Naive B cell (primary cell): ENCODE measurements at regions not wholly inside any gene's neighbourhood (a gene's known extent, or its start where the extent isn't known, plus 50 kb on each side); places are given as distances from the start of the nearest gene placed in this dataset.

Source experiments
- ATAC-seq, 2 donors: fragments of 150-1000 bp; cut with Tn5 transposase; 2 replicates each; pipeline ENCODE4 v1.10.0; 2021; ENCODE audit warnings: low read depth in 2 of 2, mild to moderate bottlenecking in 2 of 2, moderate library complexity in 2 of 2
- DNase-seq: peaks from one replicate; pipeline ENCODE4 v3.0.0; 2022
- H3K27ac Mint-ChIP-seq, 6 donors: one replicate each; pipeline ENCODE4 v1.8.0; 2020 to 2022; ENCODE audit warnings: mild to moderate bottlenecking in 6 of 6, mixed read lengths in 6 of 6, moderate library complexity in 5 of 6, inconsistent platforms in 2 of 6
- H3K27me3 Mint-ChIP-seq, 3 donors: one replicate each; pipeline ENCODE4 v1.8.0; 2021 to 2022; ENCODE audit warnings: mixed read lengths in 3 of 3, mild to moderate bottlenecking in 1 of 3
- H3K36me3 Mint-ChIP-seq, 2 donors: one replicate each; pipeline ENCODE4 v1.8.0; 2020 to 2022; ENCODE audit warnings: mixed read lengths in 2 of 2, inconsistent platforms in 1 of 2, mild to moderate bottlenecking in 1 of 2
- H3K4me1 Mint-ChIP-seq, 3 donors: one replicate each; pipeline ENCODE4 v1.8.0; 2020 to 2022; ENCODE audit warnings: mixed read lengths in 3 of 3, inconsistent platforms in 1 of 3, mild to moderate bottlenecking in 1 of 3, moderate library complexity in 1 of 3
- H3K4me3 Mint-ChIP-seq, 8 donors: one replicate each; pipeline ENCODE4 v1.8.0; 2020 to 2022; ENCODE audit warnings: mild to moderate bottlenecking in 8 of 8, mixed read lengths in 8 of 8, moderate library complexity in 8 of 8, inconsistent platforms in 2 of 8
- H3K9me3 Mint-ChIP-seq, 7 donors: one replicate each; pipeline ENCODE4 v1.8.0; 2020 to 2022; ENCODE audit warnings: mixed read lengths in 7 of 7, mild to moderate bottlenecking in 5 of 7, inconsistent platforms in 2 of 7, moderate library complexity in 1 of 7

- Mint-ChIP-seq H3K27ac (no peak overlapping the region), H3K9me3 (peaks cover 0 to 3% (median 0%) of the 10 kb centered on the region in 7 donors), H3K4me3 (no peak overlapping the region), H3K27me3 (peaks cover 0 to 10% (median 0%) of the 10 kb centered on the region in 3 donors), H3K4me1 (no peaks in the 10 kb centered on the region), H3K36me3 (no peaks in the 10 kb centered on the region)
- DNase-seq (no peak), ATAC-seq (no peak)
Measured at GRCh38 chr2:15793078-15793913, 147.1 kb upstream of the MYCN start.

- H3K27ac Mint-ChIP-seq: no peak overlapping the region
- H3K36me3 Mint-ChIP-seq: no peaks in the 10 kb centered on the region
- DNase-seq (no peak), ATAC-seq (no peak)
- no peak overlapping the region for H3K4me3 Mint-ChIP-seq
- peaks cover 0 to 3% (median 0%) of the 10 kb centered on the region in 7 donors for H3K9me3 Mint-ChIP-seq
- no peaks in the 10 kb centered on the region for H3K4me1 Mint-ChIP-seq
- H3K27me3 Mint-ChIP-seq: peaks cover 0 to 10% (median 0%) of the 10 kb centered on the region in 3 donors
Measured at GRCh38 chr2:15793978-15794377, 146.4 kb upstream of the MYCN start.

GRCh38 chr2:15794608-15795134 is 145.7 kb upstream of the MYCN start:
- ATAC-seq: no peak
- Mint-ChIP-seq H3K36me3 (no peaks in the 10 kb centered on the region), H3K27ac (no peak overlapping the region), H3K27me3 (peaks cover 0 to 10% (median 0%) of the 10 kb centered on the region in 3 donors), H3K4me3 (no peak overlapping the region), H3K9me3 (peaks cover 0 to 3% (median 0%) of the 10 kb centered on the region in 7 donors), H3K4me1 (no peaks in the 10 kb centered on the region)
- no peak for DNase-seq

- ATAC-seq (no peak), DNase-seq (no peak)
- H3K4me3 Mint-ChIP-seq: no peak overlapping the region
- no peaks in the 10 kb centered on the region for H3K4me1 Mint-ChIP-seq
- H3K9me3 Mint-ChIP-seq: peaks cover 0 to 3% (median 0%) of the 10 kb centered on the region in 7 donors
- no peak overlapping the region for H3K27ac Mint-ChIP-seq
- no peaks in the 10 kb centered on the region for H3K36me3 Mint-ChIP-seq
- peaks cover 0 to 10% (median 0%) of the 10 kb centered on the region in 3 donors for H3K27me3 Mint-ChIP-seq
Measured at GRCh38 chr2:15795426-15795825, 144.9 kb upstream of the MYCN start.

- no peak overlapping the region for H3K27ac Mint-ChIP-seq
- H3K4me3 Mint-ChIP-seq: no peak overlapping the region
- DNase-seq: no peak
- ATAC-seq: no peak
- peaks cover 0 to 8% (median 0%) of the 10 kb centered on the region in 3 donors for H3K27me3 Mint-ChIP-seq
- peaks cover 0 to 3% (median 0%) of the 10 kb centered on the region in 7 donors for H3K9me3 Mint-ChIP-seq
- H3K4me1 Mint-ChIP-seq: no peaks in the 10 kb centered on the region
- no peaks in the 10 kb centered on the region for H3K36me3 Mint-ChIP-seq
Measured at GRCh38 chr2:15796167-15796942, 144.0 kb upstream of the MYCN start.

- DNase-seq (no peak), ATAC-seq (no peak)
- Mint-ChIP-seq H3K36me3 (no peaks in the 10 kb centered on the region), H3K27ac (no peak overlapping the region), H3K4me3 (no peak overlapping the region), H3K4me1 (no peaks in the 10 kb centered on the region), H3K9me3 (peaks cover 0 to under 1% (median 0%) of the 10 kb centered on the region in 7 donors), H3K27me3 (peaks cover 0 to 5% (median 0%) of the 10 kb centered on the region in 3 donors)
Measured at GRCh38 chr2:15797231-15797938, 143.0 kb upstream of the MYCN start.

GRCh38 chr2:15797939-15798281 is 142.4 kb upstream of the MYCN start:
- Mint-ChIP-seq H3K27me3 (peaks cover 0 to 5% (median 0%) of the 10 kb centered on the region in 3 donors), H3K9me3 (peaks cover 0 to 4% (median 0%) of the 10 kb centered on the region in 7 donors), H3K36me3 (no peaks in the 10 kb centered on the region), H3K4me3 (no peak overlapping the region), H3K4me1 (no peaks in the 10 kb centered on the region), H3K27ac (no peak overlapping the region)
- no peak for DNase-seq
- ATAC-seq: no peak

- H3K4me3 Mint-ChIP-seq: no peak overlapping the region
Measured at GRCh38 chr2:15798701-15799431, 141.5 kb upstream of the MYCN start.

GRCh38 chr2:15799432-15799827 is 140.9 kb upstream of the MYCN start:
- ATAC-seq: no peak
- no peaks in the 10 kb centered on the region for H3K4me1 Mint-ChIP-seq
- H3K27ac Mint-ChIP-seq: no peak overlapping the region
- peaks cover 0 to 5% (median 0%) of the 10 kb centered on the region in 7 donors for H3K9me3 Mint-ChIP-seq
- H3K4me3 Mint-ChIP-seq: no peak overlapping the region
- peaks cover 0 to 5% (median 0%) of the 10 kb centered on the region in 3 donors for H3K27me3 Mint-ChIP-seq
- H3K36me3 Mint-ChIP-seq: no peaks in the 10 kb centered on the region
- DNase-seq: no peak

More at GRCh38 chr2:15798701-15799431, 141.5 kb upstream of the MYCN start:
- Mint-ChIP-seq H3K4me1 (no peaks in the 10 kb centered on the region), H3K27me3 (peaks cover 0 to 5% (median 0%) of the 10 kb centered on the region in 3 donors), H3K27ac (peak overlapping the region in 1 of 6 donors; percentile 80), H3K9me3 (peaks cover 0 to 5% (median 0%) of the 10 kb centered on the region in 7 donors), H3K36me3 (no peaks in the 10 kb centered on the region)
- no peak for ATAC-seq
- no peak for DNase-seq

- Mint-ChIP-seq H3K27me3 (peaks cover 0 to under 1% (median 0%) of the 10 kb centered on the region in 3 donors), H3K36me3 (no peaks in the 10 kb centered on the region), H3K27ac (no peak overlapping the region), H3K4me3 (no peak overlapping the region), H3K4me1 (no peaks in the 10 kb centered on the region), H3K9me3 (peaks cover 0 to 5% (median 0%) of the 10 kb centered on the region in 7 donors)
- ATAC-seq (no peak), DNase-seq (no peak)
Measured at GRCh38 chr2:15800495-15801329, 139.6 kb upstream of the MYCN start.

- Mint-ChIP-seq H3K4me1 (no peaks in the 10 kb centered on the region), H3K27ac (no peak overlapping the region), H3K27me3 (peaks cover 0 to 4% (median 0%) of the 10 kb centered on the region in 3 donors), H3K4me3 (no peak overlapping the region), H3K9me3 (peaks cover 0 to 5% (median 0%) of the 10 kb centered on the region in 7 donors), H3K36me3 (no peaks in the 10 kb centered on the region)
- ATAC-seq (no peak), DNase-seq (no peak)
Measured at GRCh38 chr2:15801439-15801838, 138.9 kb upstream of the MYCN start.

- DNase-seq: no peak
- H3K27ac Mint-ChIP-seq: no peak overlapping the region
- H3K9me3 Mint-ChIP-seq: peaks cover 0 to 5% (median 0%) of the 10 kb centered on the region in 7 donors
- no peaks in the 10 kb centered on the region for H3K4me1 Mint-ChIP-seq
- H3K27me3 Mint-ChIP-seq: peaks cover 0 to 4% (median 0%) of the 10 kb centered on the region in 3 donors
- H3K36me3 Mint-ChIP-seq: no peaks in the 10 kb centered on the region
- H3K4me3 Mint-ChIP-seq: no peak overlapping the region
- no peak for ATAC-seq
Measured at GRCh38 chr2:15801904-15802303, 138.4 kb upstream of the MYCN start.
